Stimulated activated CD4-positive, alpha-beta T cell treated with anti-CD3 and anti-CD28 coated beads, TNF-alpha, amount 100 ng/mL, for 4 hours (primary cell): ENCODE measurements at regions not wholly inside any gene's neighbourhood (a gene's known extent, or its start where the extent isn't known, plus 50 kb on each side); places are given as distances from the start of the nearest gene placed in this dataset.
"Not testable (repeated sequence)": the region's sequence is repeated elsewhere in the genome, so short reads cannot be mapped to it uniquely, and the experiment has no call there.

Experiments
- DNase-seq, 3 experiments: peaks; one replicate each; pipeline ENCODE4 v3.0.0-alpha.2; 2020; ENCODE audit warnings: low read depth in 3 of 3

GRCh38 chr9:75540185-75540584 is 350.3 kb upstream of the PCSK5 start:
- DNase-seq: no peak

- DNase-seq: no peak
Observed at GRCh38 chr9:75541734-75542133, 348.7 kb upstream of the PCSK5 start.

GRCh38 chr9:75544815-75545214 is 345.7 kb upstream of the PCSK5 start:
- no peak for DNase-seq

GRCh38 chr9:75545287-75545686 is 345.2 kb upstream of the PCSK5 start:
- DNase-seq: no peak

- no peak for DNase-seq
Observed at GRCh38 chr9:75548871-75549270, 341.6 kb upstream of the PCSK5 start.

- DNase-seq: no peak
Observed at GRCh38 chr9:75551861-75552260, 338.6 kb upstream of the PCSK5 start.

- DNase-seq: no peak
Observed at GRCh38 chr9:75552941-75553340, 337.5 kb upstream of the PCSK5 start.

- not testable (repeated sequence) for DNase-seq
Observed at GRCh38 chr9:75566813-75567212, 323.7 kb upstream of the PCSK5 start.

GRCh38 chr9:75570538-75570937 is 319.9 kb upstream of the PCSK5 start:
- no peak for DNase-seq

- no peak for DNase-seq
Observed at GRCh38 chr9:75574569-75574968, 315.9 kb upstream of the PCSK5 start.

- DNase-seq: no peak
Observed at GRCh38 chr9:75582870-75583269, 307.6 kb upstream of the PCSK5 start.

- DNase-seq: no peak
Observed at GRCh38 chr9:75588808-75589207, 301.7 kb upstream of the PCSK5 start.

- DNase-seq: no peak
Observed at GRCh38 chr9:75589497-75589896, 301.0 kb upstream of the PCSK5 start.

GRCh38 chr9:75591972-75592371 is 298.5 kb upstream of the PCSK5 start:
- no peak for DNase-seq

GRCh38 chr9:75592586-75592985 is 297.9 kb upstream of the PCSK5 start:
- no peak for DNase-seq

GRCh38 chr9:75593920-75594319 is 296.6 kb upstream of the PCSK5 start:
- DNase-seq: no peak

- DNase-seq: no peak
Observed at GRCh38 chr9:75599126-75599525, 291.3 kb upstream of the PCSK5 start.

GRCh38 chr9:75601280-75601679 is 289.2 kb upstream of the PCSK5 start:
- DNase-seq: no peak

GRCh38 chr9:75602060-75602459 is 288.4 kb upstream of the PCSK5 start:
- no peak for DNase-seq

GRCh38 chr9:75604661-75605060 is 285.8 kb upstream of the PCSK5 start:
- no peak for DNase-seq

GRCh38 chr9:75607521-75607920 is 283.0 kb upstream of the PCSK5 start:
- DNase-seq: no peak

- DNase-seq: no peak
Observed at GRCh38 chr9:75609401-75609800, 281.1 kb upstream of the PCSK5 start.

- no peak for DNase-seq
Observed at GRCh38 chr9:75610246-75610645, 280.2 kb upstream of the PCSK5 start.

GRCh38 chr9:75612205-75612604 is 278.3 kb upstream of the PCSK5 start:
- no peak for DNase-seq

- no peak for DNase-seq
Observed at GRCh38 chr9:75612754-75613153, 277.7 kb upstream of the PCSK5 start.
